ENCODE measurements at regions not wholly inside any gene's neighbourhood (a gene's known extent, or its start where the extent isn't known, plus 50 kb on each side); places are given as distances from the start of the nearest gene placed in this dataset.
"Not testable (repeated sequence)": the region's sequence is repeated elsewhere in the genome, so short reads cannot be mapped to it uniquely, and the experiment has no call there.

DNA sequence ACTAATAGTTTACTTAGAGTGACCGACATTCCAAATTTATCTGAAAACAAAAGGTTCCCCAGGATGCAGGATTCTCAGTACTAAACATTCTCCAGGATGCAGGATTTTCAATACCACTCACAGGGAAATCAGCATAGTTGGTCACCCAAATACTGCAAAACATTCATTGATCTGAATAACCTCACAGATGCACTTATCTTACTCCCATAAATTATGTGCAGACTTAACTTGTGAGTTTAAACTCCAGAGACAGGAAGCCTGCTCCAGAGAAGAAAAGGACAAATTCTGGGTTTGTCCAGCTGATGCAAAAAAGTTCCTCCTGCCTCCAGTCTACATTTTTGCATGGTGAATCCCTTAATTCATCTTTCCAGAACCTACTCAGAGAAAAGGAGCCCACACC is 514.2 kb upstream of the TMEM132C start:
- no peak for DNase-seq

DNA sequence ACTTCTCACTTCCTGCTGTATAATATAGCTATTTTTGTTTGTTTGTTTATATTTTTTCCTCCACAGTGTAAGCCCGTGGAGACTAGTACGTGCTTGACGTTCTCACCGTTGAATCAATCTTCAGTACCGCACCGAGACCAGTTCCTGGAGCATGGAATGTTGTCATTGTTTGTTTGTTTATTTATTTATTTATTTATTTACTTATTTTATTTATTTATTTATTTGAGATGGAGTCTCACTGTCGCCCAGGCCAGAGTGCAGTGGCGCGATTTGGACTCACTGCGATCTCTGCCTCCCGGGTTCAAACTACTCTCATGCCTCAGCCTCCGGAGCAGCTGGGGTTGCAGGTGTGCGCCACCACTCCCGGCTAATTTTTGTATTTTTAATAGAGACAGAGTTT is 506.6 kb upstream of the TMEM132C start:
- DNase-seq: no peak

DNA sequence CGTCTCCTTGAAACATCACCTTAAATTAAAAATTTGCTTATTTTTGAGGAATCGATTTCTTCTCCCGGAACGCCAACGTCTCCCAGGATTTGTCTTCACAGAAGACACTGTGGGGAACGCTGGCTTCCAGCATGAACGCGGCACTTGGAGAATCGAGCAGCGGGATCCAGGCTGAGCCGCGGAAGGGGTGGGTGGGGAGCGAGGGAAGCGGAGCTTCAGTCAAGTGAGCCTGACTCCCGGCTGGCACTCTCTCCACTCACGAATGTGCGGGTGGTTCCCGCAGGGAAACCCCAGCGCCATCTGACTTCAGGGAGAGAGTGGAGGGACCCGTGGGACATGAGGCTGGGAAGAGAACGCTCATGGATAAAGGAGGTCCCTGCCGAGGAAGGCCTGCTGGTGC is 506.0 kb upstream of the TMEM132C start:
- peak in 1 of 51 donors; percentile 57 for DNase-seq

DNA sequence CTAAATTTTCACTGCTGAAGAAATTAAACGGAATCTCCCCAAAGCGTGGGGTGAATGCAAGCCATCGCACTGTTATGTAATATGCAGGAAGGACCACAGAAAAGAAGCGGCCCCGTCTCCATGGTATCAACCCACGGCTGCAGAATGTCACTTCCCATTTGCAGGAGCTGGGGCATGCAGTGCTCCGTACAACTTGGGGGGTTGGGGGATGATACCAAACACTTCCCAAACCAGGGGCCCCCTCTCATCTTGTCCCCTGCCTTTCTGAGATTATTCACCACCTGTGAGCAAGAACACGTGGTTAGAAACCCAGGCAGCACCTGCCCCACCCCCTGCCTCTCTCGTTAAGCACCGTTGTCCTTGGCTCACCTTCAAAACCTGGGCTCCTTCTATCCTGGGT is 505.1 kb upstream of the TMEM132C start:
- peak in 25 of 51 donors; percentile 4 to 61 (median 22) for DNase-seq

DNA sequence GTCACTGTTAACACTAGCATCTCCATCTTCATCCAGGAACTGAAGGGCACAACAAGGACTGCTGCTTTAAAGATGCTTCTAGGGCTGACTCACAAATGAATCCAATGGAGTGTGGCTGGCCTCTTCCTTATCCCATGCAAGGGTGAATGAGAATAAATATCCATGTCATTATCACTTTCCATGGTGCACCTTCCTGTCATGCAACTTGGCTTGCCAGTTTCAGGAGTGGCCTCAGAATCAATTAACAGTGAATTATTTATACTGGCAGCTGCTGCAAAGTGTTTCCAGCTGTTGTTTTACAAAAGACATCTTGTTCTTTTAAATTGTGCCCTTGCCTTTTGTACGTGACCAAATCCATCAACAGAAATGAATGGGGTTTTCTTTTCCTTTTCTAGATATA is 499.3 kb upstream of the TMEM132C start:
- DNase-seq: no peak

DNA sequence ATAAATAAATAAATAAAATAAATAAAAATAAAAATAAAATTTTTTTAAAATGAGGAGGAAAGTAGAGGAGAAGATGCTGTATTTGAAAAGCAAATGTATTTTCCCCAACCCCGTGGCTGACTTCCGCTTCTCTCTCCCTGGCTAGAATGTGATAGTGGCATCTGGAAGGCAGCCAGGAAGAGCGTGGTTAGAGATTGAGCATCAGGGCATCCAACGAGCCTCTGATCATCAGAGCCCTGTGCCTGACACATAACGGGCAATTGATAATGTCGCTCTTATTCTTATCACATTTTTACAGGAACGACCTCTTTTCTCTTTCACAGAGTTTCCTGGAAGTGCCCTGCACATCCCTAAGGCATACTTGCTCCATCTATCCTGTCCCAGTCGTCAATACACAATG is 496.9 kb upstream of the TMEM132C start:
- DNase-seq: no peak

DNA sequence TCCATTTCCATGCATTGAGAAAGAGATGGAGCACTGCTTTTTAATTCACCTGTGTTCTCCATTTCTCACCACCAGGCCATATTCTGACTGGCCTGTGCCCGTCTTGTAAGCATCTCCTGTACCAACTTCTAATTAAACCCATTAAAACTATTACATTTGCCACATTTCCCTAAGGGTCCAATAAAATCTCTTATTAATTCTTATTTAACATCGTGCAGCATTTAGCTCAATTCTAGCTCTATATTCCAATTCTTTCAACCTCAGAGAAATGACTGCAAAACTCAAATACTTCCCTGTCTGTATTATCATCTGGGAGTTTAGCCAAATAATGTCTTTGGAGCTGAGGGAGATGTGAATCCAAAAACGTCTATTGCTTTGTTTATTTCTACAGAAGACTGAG is 495.4 kb upstream of the TMEM132C start:
- DNase-seq: no peak

DNA sequence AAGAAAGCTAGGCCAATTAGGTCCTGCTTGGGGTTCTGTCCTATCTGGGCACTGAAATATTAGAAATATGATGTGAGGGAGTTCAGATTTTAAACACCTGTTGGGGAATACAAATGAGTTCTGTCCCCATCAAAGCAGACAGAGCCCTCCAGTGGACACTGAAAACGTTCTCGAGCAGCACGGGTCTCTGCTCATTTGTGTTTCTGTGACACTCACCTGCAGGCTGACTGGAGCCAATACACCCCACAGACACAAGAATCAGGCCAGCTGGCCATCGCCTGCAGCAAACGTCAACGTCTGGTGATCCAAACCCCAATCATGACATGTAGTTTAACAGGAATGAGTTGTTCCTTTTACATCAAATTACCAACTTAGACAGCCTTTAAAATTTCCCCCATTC is 493.4 kb upstream of the TMEM132C start:
- DNase-seq: peak in 6 of 51 donors; percentile 3 to 26 (median 13)

DNA sequence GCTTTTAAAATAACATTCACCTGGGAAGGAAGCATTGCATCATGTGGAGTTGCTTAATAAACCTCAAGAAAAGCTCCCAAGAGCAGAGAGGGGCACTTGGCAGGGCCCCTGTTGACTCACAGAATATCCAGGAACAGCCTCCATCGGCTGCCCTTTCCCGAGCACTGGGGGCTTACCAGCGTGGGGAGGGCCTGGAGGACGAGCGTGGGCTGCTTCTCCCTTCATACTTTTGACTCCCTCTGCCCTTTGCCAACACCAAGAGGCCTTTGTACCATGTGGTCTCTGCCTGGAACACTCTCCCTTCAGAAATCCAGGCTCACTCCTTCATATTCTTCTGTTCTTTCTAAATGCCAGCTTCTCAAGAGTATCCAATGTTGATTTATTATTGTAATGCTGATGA is 492.1 kb upstream of the TMEM132C start:
- DNase-seq: peak in 4 of 51 donors; percentile 23 to 60 (median 38)

DNA sequence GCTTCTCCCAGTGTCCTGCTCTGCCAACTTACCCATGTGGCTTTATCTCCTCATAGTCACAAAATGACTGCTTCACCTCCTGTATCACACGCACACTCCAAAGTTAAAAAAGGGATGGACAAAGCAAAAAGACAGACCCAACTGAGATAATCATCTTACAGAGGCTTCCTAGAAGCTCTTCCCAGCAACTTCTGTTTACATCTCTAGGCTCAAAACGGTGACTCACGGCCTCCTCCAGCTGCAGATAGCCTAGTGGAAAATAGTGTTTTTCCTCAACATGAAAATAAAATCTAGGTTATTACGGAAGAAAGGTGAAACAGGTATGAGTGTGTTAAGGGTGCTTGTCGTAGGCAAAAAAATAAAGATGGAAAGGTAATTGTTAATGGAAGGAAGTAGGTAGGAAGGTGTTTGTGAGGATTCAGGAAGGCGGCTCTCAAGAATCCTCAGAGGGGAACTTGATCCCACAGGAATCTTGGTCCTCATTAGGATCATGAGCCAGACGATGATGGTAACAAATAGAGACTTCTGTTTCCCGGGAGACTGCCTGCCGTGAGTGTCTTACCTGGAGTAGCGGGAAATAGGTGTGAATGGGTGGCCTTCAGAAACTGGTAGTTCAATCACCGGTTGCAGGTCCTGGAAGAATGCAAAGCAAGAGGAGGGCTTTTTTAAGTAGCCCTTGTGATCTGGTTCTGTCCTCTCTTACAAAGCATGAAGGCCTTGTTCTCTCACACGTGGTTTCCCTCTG is 487.5 kb upstream of the TMEM132C start:
- DNase-seq: no peak

DNA sequence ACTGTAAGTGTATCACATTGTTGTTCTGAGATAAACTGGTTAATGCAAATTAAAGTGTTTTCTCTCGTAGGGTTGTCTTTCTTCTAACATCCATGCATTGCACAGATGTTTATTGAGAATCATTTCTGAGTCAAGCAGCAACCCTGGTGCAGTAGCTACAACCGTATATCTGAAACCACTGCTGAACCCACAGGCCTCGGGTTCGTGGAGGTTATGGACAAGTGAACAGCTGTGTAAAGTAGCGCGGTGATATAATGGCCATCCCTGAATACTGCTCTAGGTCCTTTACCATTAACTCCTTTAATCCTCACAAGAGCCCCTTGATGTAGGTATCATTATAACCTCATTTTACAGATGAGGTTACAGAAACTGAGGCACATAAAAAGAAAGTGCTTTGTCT is 486.1 kb upstream of the TMEM132C start:
- no peak for DNase-seq

DNA sequence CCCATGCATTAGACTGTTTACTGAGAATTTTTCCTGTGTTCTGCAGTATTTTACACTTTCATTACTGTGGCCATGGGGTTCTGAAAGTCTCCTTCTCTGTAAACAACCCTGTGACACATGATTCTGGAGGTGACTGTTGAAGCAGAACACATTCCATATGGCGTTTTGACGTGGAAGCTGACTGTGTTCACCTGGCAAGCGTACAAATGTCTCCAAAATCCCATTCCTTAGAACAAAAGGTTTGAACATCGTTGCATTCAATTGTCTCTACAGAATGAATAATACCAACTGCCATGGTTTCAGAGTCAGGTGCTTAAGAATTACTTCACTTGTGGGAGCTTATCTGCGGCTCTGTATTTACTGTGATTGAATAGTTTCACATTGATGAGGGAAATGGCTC is 485.6 kb upstream of the TMEM132C start:
- no peak for DNase-seq

DNA sequence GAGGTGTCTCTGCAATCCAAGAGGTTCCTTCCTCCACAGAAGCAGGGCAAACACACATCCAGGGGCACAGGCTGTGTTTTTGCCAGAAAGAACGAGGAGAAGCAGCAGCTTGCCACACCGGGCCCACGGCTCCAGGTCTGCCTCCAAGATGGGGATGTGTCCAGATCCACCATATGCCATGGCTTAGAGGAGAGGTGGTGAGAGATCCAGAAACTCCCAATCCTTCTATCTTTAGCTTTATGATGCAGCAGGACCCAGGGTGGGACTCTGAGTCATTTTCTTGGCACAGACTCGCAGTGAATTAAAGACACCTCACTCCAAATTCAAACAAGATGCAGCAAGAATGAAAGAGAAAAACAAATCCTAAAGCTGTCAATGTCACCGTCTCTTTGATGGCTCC is 481.4 kb upstream of the TMEM132C start:
- DNase-seq: peak in 1 of 51 donors; percentile 41

DNA sequence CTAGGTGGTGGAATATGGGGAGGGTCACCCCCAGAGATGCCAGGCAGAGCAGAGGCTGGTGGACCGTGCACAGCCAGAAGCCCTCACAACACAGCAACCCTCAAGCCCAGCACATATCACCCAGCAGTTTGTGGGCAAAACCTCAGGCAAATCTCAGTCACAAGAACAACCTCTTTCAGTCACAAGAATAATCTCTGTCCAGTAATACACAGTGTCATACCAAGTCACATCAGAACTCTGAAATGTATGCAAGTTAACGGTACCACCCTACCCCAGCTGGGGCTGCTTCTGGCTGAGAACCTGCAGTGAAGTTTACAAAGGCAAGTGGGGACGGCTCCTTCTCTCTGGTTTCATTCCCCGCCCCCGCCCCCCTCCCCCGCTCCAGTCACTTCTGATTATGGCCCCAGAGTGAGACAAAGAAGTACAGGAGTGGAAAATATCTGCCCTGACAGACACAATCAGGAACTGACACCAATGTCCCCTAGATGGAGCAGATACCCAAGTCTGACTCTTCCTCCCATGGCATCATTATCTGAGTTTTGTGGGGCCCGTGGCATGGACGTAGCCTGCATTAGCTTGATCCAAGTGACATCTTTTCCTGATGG is 480.9 kb upstream of the TMEM132C start:
- DNase-seq: no peak

DNA sequence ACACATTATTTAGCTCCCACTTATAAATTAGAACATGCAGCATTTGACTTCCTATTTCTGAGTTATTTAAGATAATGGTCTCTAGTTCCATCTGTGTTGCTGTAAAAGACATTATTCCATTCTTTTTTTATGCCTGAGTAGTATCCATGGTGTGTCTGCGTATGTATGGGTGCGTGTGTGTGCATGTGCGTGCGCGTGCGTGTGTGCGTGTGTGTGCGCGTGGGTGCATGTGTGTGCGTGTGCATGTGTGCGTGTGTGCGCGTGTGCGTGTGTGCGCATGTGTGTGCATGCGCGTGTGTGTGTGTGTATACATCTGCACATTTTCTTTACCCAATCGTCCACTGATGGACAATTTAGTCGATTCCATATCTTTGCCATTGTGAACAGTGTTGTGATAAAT is 479.4 kb upstream of the TMEM132C start:
- no peak for DNase-seq

DNA sequence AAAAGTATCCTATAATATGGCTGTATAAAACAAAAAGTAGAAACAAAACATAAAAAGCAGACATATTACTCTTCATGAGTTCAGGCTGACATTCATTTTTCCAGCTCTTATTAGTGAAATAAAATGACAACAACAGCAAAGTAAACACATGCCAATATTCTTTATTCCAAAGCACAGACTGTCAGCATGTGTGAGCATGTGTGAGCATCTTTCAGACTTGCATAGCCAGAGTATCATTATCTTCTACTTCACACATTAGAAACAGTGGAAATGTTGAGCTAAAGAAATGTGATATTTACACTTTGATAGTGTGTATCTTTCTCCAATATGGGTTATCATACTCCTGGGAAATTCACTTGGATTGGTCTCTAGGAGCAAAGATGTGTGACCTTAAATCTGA is 476.6 kb upstream of the TMEM132C start:
- no peak for DNase-seq

DNA sequence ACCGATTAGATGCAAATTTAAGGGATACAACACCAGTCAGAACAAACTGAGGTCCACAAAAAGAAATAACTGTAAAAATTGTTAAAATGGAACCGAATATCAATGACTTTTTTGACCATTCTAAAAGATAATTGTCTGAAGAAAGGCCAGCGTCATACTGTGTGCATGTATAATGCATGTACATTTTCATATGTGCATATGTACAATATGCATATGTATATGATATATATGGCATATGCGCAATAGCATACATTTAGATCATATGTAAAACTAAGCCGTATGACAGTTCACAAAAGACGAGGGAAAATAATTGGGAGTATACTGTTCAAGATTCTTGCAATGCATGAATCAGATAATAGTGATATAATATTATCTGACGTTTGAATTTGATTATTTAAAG is 475.8 kb upstream of the TMEM132C start:
- DNase-seq: no peak

DNA sequence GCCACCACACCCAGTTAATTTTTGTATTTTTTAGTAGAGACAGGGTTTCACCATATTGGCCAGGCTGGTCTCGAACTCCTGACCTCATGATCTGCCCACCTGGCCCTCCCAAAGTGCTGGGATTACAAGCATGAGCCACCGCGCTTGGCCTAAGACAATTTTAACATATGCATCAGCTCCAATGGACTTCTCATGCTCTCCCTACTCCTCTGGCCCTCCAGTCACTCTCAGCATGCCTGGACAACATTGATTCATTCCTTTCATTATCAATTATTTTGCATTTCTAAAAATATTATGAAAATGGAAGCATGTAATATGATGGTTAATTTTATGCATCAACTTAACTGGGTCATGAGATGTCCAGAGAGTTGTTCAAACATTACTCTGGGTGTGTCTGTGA is 469.1 kb upstream of the TMEM132C start:
- no peak for DNase-seq

DNA sequence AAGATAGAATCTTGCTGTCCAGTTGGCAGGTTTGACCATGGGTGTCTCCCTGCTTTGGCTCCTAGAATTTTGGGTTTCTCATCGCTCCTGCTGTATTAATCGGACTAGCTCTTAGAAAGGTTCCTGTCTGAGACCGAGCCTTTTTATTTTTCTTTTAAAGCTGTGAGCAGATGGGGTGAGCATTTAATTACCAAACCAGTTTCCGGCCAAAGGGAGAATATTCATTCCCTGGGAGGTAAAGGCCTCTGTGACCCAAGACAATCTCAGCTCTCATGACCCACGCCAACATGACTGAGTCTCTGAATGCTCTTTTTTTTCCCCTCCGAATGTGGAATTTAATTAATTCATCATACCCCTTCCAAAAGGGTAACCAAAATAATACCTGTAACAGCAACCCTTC is 464.7 kb upstream of the TMEM132C start:
- no peak for DNase-seq

DNA sequence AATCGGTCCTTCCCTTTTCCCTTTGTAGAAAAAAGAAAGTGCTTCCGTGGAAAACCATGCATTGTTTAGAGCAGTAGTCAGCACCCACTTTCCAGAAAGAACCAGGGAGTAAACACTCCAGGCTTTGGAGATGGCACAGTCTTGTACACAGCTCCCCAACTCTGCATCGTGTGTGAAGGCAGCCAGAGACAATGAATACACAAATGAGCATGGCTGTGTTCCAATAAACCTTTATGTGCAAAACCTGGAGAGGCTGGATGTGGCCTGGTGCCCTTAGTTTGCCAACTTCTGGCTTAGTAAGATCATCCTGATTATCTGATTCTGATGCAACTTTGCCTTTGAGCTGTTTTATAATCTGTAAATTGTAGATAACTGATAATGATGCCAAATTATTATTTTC is 463.4 kb upstream of the TMEM132C start:
- peak in 1 of 51 donors; percentile 13 for DNase-seq

DNA sequence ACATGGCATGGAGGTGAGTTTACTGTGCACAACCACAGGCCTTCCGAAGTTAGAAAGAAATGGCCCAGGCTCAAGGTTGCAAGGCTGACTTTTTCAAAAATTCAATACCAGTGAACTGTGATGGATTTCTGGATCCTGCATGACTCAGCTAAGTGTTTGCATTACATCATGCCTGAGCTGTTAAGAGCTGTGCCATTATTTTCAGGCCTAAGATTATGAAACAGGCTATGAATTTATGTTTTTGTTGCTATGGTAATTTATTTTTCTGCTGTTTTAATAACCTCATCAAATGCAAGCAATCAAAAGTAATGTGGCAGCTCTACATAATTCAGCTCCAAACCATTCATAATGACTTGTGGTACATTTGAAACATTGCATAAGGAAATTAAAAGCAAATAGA is 457.7 kb upstream of the TMEM132C start:
- peak in 1 of 51 donors; percentile 56 for DNase-seq

DNA sequence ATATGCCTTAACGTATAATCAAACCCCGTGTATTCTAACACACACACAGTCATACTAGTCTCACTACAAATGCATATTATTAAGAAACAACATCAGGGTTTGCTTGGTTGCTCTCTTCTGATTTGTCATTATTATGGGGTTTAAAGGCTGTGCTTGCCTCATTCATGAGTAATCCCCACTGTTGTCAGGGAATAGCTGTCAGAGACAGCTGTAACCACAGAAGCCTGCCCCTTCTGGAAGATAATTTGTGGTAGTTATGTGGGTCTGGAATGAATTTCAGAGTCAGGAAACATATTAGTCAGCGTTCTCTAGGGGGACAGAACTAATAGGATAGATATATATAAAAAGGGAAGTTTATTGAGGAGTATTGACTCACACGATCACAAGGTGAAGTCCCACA is 456.9 kb upstream of the TMEM132C start:
- DNase-seq: peak in 2 of 51 donors; percentile 19 to 25

DNA sequence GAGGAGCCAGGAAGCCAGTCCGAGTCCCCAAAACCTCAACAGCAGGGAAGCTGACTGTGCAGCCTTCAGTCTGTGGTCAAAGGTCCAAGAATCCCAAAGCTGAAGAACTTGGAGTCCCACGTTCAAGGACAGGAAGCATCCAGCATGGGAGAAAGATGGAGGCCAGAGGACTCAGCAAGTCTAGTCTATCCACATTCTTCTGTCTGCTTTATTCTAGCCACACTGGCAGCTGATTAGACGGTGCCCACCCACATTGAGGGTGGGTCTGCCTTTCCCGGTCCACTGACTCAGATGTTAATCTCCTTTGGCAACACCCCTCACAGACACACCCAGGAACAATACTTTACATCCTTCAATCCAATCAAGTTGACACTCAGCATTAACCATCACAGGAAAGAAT is 456.5 kb upstream of the TMEM132C start:
- DNase-seq: not testable (repeated sequence)

DNA sequence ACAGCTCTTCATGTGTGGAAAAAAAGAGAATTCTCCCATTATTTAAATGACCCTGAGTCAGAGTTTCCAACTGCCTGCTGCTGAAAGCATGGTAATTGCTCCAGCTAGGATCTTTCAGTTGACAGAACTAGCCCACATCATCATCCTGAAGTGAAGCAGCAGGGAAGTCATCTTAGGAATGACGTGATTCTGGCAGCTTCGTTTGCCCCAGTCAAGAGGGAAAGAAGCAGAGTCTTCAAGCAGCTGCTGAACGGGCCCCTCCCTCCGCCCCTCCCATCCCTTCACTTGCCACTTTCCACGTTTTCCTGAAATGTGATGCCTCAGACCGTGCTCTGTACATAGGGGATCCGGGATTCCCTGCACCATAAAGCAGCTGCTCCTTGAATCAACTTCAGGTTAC is 455.0 kb upstream of the TMEM132C start:
- DNase-seq: peak in 2 of 51 donors; percentile 10 to 26

All from hypothalamus (tissue), 51 donors.